ENCODE measurements at regions not wholly inside any gene's neighbourhood (a gene's known extent, or its start where the extent isn't known, plus 50 kb on each side); places are given as distances from the start of the nearest gene placed in this dataset.

GRCh38 chr4:128519163-128519830 is 231.7 kb upstream of the PGRMC2 start:
- TF ChIP-seq, protein P1, sequence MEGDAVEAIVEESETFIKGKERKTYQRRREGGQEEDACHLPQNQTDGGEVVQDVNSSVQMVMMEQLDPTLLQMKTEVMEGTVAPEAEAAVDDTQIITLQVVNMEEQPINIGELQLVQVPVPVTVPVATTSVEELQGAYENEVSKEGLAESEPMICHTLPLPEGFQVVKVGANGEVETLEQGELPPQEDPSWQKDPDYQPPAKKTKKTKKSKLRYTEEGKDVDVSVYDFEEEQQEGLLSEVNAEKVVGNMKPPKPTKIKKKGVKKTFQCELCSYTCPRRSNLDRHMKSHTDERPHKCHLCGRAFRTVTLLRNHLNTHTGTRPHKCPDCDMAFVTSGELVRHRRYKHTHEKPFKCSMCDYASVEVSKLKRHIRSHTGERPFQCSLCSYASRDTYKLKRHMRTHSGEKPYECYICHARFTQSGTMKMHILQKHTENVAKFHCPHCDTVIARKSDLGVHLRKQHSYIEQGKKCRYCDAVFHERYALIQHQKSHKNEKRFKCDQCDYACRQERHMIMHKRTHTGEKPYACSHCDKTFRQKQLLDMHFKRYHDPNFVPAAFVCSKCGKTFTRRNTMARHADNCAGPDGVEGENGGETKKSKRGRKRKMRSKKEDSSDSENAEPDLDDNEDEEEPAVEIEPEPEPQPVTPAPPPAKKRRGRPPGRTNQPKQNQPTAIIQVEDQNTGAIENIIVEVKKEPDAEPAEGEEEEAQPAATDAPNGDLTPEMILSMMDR (conservative IDR thresholded peaks at IDR 0.05) = no peak
- H3K27ac ChIP-seq = no peak overlapping the region

DNA sequence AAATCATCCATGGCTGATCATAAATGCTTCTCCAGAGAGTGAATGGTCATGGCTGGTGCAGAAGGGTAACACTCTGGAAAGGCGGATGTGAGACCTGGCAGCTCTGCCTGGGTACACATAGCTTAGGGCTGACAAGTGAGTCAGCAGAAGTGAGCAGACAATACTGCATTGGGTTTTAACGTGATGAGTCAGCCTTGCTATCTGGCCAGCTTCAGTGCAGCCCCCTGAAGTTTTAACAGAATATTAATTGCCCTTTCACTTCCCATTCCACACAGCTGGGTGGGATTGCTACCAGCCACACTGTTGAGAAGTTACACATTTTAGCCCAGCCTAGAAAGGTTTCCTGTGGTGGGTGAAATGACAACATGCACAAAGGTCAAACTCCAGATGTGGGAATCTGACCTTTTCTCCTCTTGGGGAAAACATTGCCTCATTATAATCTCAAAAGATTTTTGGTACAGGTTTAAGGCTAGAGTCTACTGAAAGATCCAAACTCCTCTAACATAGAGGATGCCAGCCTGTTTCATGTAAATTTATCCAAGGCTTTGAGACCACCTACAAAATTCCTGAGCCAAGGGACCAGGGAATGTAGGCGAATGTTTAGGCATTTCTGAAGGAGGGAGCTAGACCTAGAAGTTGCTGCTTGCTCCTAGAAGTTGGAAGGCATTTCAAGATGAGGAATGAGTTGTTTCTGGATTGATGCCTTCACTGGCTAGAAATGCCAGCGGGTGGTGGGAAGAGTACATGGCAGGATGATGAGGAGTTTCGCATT is 230.3 kb upstream of the PGRMC2 start:
- H3K27ac ChIP-seq = no peak overlapping the region

DNA sequence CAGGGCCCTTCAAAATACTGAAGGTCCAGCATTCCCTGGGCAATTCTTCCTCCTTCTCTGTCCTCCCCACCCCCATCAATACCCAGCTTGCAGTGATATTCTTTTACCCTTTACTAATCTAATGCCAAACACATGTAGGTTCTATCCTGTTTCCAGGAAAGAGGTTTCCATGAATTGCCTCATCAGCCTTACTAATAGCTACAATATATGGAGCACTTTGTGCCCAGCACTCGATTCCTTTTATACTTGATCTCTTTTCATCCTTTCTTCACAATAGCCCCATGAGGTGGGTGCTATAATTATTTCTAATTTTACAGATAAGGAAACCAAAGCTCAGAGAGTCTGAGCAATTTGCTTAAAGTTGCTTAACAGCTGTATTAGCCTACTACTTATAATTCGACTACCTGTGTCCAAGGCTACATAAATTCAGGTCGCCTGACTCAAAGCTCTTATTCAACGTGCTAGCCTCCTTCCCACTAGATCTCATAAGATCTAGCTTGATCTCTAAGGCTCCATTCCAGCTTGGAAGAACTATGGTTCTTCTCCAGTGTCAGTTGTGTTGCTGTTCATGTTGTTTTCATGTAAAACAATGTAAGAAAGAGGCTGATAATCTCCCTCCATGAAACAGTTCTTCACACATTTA is 229.6 kb upstream of the PGRMC2 start:
- no peak overlapping the region for H3K27ac ChIP-seq
- TF ChIP-seq, protein P1 (conservative IDR thresholded peaks at IDR 0.05) = no peak

More for the DNA sequence above, 230.3 kb upstream of the PGRMC2 start:
- TF ChIP-seq, protein P1 (conservative IDR thresholded peaks at IDR 0.05) = no peak

GRCh38 chr4:128516301-128516969 is 228.8 kb upstream of the PGRMC2 start:
- H3K27ac ChIP-seq = no peak overlapping the region

DNA sequence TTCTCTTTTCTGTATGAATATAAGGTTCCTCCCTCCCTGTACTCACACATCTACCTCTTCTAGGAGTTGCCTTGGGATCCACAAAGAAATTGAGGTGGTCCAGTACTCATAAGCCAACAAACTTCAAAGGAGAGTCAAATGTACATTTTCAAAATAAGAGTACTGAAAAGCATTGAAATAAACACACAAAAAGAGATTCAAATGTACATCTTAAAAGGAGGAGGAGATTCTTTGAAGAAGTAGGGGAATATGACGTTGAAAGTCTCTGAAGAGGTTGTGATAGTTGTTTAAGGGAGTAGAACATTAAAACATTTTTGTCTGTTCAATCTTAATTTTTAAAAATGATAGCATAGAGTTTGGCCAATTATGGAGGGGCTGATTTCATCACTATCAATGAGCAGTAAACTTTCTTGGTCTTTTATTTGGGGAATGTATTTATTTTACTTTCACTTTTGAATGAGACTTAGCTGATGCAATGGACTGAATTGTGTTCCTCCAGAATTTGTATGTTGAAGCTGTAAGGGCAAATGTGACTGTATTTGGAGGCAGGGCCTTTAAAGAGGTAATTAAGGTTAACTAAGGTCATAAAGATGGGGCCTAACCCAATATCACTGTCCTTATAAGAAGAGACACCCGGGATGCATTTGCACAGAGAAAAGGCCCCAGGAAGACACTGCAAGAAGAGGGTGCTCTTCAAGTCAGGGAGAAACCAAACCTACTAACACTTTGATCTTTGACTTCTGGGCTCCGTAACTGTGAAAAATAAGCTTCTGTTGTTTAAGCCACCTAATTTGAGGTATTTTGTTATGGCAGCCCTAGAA is 226.3 kb upstream of the PGRMC2 start:
- no peak overlapping the region for H3K27ac ChIP-seq
- TF ChIP-seq, protein P1 (conservative IDR thresholded peaks at IDR 0.05) = no peak

More at GRCh38 chr4:128516301-128516969, 228.8 kb upstream of the PGRMC2 start:
- TF ChIP-seq, protein P1 (conservative IDR thresholded peaks at IDR 0.05) = no peak

- TF ChIP-seq, protein P1 (conservative IDR thresholded peaks at IDR 0.05) = no peak
- no peak overlapping the region for H3K27ac ChIP-seq
These were observed 225.2 kb upstream of the PGRMC2 start for GRCh38 chr4:128512767-128513322.

Measured in VCaP (cell line).